Upper lobe of left lung (tissue), 4 donors: ENCODE measurements at regions not wholly inside any gene's neighbourhood (a gene's known extent, or its start where the extent isn't known, plus 50 kb on each side); places are given as distances from the start of the nearest gene placed in this dataset.

Source experiments
- EP300 ChIP-seq, 4 donors: sonication (generic); formaldehyde crosslinking; IDR thresholded peaks; one replicate each; pipeline ENCODE4 v1.5.1; 2017; ENCODE audit warnings: antibody characterized with exemption in 4 of 4, control low read depth in 2 of 4
- POLR2A ChIP-seq, 4 donors: fragments of 450-650 bp; IDR thresholded peaks; one replicate each; pipeline ENCODE4 v1.5.1; 2016 to 2017; ENCODE audit warnings: antibody characterized with exemption in 4 of 4, mild to moderate bottlenecking in 2 of 4
- POLR2AphosphoS5 ChIP-seq, 2 donors: sonication (generic); formaldehyde crosslinking; IDR thresholded peaks; one replicate each; pipeline ENCODE4 v1.5.1; 2017; ENCODE audit warnings: antibody characterized with exemption in 2 of 2
- TF ChIP-seq, protein P1 (sequence below), 6 experiments: fragments of 450-650 bp in 4 of 6; fragments of 200-600 bp in 2 of 6; sonication (generic) in 2 of 6; IDR thresholded peaks; one replicate each; pipeline ENCODE4 v1.5.1; 2016 to 2019; ENCODE audit warnings: antibody characterized with exemption in 6 of 6

DNA sequence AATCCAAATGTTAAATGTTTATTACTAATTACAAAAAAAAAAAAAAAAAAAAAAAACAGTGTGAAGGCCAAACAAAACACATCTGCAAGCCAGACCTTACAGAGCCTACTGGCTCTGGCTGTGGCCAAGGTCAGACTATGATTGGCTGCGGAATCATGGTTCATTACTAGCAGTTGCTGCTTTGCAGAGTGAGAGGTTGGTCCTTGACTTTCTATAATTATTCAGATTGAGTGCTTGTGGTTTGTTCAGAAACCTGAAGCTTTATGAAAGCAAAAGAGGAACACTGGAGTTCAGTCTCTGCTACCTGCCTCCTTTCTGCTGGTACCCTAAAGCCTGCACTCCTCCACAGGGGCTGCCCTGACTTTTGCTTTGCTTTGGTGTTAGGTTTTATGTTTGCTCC is 550.9 kb downstream of the BCL11B start:
- TF ChIP-seq, protein P1, sequence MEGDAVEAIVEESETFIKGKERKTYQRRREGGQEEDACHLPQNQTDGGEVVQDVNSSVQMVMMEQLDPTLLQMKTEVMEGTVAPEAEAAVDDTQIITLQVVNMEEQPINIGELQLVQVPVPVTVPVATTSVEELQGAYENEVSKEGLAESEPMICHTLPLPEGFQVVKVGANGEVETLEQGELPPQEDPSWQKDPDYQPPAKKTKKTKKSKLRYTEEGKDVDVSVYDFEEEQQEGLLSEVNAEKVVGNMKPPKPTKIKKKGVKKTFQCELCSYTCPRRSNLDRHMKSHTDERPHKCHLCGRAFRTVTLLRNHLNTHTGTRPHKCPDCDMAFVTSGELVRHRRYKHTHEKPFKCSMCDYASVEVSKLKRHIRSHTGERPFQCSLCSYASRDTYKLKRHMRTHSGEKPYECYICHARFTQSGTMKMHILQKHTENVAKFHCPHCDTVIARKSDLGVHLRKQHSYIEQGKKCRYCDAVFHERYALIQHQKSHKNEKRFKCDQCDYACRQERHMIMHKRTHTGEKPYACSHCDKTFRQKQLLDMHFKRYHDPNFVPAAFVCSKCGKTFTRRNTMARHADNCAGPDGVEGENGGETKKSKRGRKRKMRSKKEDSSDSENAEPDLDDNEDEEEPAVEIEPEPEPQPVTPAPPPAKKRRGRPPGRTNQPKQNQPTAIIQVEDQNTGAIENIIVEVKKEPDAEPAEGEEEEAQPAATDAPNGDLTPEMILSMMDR (IDR thresholded peaks at IDR 0.05): no peak
- TF ChIP-seq EP300 (IDR thresholded peaks at IDR 0.05) (no peak), POLR2AphosphoS5 (IDR thresholded peaks at IDR 0.05) (no peak), POLR2A (IDR thresholded peaks at IDR 0.05) (no peak)
